Left ventricle myocardium superior (tissue), 1 donor: ENCODE measurements at regions not wholly inside any gene's neighbourhood (a gene's known extent, or its start where the extent isn't known, plus 50 kb on each side); places are given as distances from the start of the nearest gene placed in this dataset.

ENCODE experiments used
- ATAC-seq: fragments of 200-7000 bp; cut with Tn5 transposase; one replicate; pipeline ENCODE4 v1.9.1; 2020; ENCODE audit warnings: mild to moderate bottlenecking, moderate library complexity
- DNase-seq: peaks from one replicate; pipeline ENCODE4 v3.0.0-alpha.2; 2020
- intact Hi-C: fragments of 100-400 bp; cut with micrococcal nuclease; formaldehyde crosslinking; loops from one replicate; pipeline ENCODE4 v1.11.0; 2022
- donor health status: DM: no; HTN: yes; CAD: no; lungs with severe emphysema.

DNA sequence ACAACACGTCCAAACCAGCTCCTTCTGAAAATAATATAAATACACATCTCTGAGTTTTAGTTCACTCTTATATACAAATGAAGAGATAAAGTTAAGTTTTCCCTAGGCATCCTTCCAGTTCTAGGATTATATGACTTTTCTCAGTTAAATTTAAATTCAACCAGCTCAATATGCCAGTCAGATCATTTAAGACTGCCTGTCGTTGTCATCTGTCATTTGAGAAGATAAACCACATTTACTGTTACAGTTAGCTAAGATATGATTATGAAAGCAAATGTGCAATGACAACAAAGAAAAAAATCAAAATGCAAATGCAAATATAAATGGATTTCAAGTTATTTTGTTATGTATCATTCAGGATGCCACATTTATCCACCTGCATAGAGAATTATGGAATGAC is 671.7 kb upstream of the GOT2 start:
- no peak for ATAC-seq
- no peak for DNase-seq
- intact Hi-C loops = no loop called here

DNA sequence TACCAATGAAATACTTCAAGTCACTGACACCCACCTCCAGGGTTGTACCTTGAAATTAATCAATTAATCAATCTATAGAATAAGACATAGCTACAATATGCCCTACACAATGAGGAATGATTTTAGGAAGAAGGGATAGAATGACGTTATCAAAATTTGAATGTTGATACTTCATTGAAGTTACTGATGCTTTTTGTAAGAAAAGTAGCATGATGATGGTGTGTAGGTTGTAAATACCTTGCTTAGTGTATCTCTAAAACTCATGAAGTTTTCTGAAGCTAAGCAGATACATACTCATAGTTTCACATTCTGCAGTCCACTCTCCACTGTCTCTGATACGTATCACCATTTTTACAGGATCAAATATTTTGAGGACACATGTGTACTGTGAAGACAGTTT is 670.4 kb upstream of the GOT2 start:
- intact Hi-C loops = no loop called here
- ATAC-seq = no peak
- DNase-seq = no peak

DNA sequence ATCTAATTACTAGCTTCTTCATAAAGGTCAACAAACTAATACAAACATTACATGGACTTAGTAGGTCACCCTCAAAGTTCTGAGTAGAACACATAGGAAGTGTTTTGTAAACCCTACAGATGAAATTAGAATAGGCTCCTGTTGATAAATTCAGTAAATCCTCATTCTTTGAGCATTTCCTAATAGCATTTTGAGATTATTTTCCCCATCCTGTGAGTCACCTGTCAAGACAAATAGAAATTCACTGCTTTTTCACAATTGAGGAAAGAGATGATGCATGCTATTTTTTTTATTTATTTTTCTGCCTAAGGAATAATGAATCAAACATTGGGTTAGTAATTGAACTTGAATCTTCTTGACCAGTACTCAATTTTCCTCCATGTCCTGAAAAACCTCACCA is 666.7 kb upstream of the GOT2 start:
- ATAC-seq (no peak), DNase-seq (no peak)
- intact Hi-C loops = no loop called here

DNA sequence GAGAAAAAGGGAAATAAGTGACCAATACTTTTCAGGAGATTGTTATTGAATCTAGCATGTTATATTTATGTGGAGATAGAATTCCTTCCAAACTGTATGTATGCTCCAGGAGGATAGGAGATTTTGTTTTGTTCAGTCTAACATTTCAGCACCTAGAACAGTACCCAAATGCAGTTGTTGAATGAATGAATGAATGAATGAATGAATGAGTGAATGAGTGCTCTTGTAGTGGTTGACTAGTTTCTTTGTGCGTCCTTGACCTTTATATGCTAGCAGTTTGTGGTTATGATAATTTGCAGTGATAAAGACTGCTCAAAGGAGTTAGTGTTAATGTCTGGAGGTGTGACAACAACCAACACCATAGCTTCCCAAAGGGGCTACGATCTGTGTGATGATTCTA is 663.5 kb upstream of the GOT2 start:
- DNase-seq = no peak
- intact Hi-C loops = no loop called here
- no peak for ATAC-seq

DNA sequence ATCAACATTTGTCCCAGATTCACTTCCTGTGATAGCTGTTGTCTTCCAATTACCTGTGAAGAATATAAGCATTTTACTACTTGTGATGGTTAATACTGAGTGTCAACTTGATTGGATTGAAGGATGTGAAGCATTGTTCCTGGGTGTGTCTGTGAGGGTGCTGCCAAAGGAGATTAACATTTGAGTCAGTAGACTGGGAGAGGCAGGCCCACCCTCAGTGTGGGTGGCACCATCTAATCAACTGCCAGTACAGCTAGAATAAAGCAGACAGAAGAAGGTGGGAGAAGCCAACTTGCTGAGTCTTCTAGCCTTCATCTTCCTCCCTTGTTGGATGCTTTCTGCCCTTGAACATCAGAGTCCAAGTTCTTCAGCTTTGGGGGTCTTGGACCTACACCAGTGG is 660.4 kb upstream of the GOT2 start:
- intact Hi-C loops = no loop called here
- DNase-seq = no peak
- no peak for ATAC-seq

DNA sequence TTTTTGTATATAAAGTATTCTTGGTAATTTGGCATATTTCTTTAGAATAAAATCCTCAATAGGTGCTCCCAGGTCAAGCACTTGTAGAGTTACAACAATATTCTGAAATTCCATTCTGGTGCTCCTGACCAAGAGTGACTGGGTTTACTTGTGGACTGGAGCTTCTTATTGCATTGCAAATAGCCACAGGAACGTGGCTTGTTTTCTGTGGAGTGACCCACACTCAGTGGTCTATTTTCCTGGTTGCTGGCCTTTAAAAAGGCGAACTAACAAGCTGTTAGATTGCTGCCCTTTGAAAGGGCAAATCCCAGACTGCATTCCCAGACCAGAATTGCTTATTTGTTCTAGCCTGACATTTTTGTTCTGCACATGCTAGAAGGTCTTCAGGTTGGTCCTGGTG is 658.8 kb upstream of the GOT2 start:
- no peak for DNase-seq
- intact Hi-C loops = no loop called here
- ATAC-seq = no peak

DNA sequence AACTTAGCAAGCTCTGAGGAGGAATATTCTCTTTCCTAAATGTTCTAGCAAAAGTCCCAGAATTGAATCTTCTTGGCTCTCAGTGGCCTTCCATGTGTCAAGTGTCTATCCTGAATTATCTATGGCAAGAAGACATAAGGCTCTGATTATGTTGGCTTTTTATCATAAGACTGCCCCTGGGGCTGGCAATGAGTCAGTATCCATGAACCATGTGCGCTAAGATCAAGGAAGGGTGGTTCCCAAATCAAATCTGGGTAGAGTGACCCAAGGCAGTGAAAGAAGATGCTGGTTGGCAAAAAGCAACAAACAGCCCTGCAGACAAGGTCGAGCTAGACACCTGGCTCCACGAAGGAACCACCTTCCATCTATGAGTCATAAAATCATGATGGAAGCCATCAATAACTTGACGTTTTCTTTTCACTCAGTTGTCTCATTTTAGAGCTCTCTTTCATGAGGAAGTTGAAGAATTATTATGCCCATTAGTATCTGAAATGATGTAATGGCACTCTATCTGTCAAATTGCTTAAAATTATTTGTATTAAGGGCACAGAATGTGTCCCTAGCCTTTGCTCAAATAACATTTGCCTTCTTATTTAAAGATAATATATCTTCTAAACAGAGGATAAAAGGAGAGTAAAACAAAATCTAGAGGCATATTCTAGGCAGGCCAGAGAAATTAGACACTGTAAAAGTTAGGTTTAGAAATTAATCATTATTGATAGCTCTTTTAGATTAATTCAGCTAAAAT is 657.7 kb upstream of the GOT2 start:
- intact Hi-C loops = no loop called here
- ATAC-seq = no peak
- DNase-seq = no peak

DNA sequence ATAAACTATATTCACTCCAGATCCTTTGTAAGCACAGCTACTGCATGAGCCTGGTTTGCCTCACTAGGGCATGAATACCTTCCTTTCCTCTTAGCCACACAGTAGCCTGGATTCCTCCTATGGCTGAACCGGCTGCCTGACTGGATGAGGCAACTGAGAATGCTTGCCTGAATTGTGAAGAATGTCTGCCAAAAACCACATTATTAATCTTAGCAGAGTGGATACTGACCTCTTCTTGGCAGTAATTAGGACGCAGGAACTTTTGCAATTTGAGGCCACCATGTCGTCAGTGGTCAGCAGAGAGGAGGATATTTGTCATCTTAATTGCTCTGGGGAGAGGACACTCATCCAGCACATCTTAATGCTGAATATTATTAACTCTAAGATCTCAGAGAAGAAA is 651.8 kb upstream of the GOT2 start:
- ATAC-seq (peak; percentile 34), DNase-seq (no peak)
- intact Hi-C loops = no loop called here

DNA sequence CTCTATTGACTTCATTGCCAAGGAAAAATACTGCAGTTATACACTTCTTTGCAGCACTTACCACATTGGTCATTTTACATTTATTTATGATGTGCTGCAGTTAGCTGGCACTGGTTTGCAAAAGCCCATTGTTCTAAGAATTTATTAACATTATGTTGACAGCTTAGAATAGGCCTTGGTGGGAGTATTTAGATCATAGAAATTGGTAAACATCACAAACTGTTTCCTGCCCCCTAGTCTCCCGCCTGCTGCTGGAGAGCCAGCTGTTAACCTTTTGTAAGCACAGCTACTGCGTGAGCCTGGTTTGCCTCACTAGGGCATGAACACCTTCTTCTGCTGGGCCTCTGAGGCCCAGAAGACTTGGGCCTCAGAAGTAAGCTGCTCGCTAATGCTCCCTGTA is 651.4 kb upstream of the GOT2 start:
- ATAC-seq (no peak), DNase-seq (no peak)
- intact Hi-C loops = no loop called here

DNA sequence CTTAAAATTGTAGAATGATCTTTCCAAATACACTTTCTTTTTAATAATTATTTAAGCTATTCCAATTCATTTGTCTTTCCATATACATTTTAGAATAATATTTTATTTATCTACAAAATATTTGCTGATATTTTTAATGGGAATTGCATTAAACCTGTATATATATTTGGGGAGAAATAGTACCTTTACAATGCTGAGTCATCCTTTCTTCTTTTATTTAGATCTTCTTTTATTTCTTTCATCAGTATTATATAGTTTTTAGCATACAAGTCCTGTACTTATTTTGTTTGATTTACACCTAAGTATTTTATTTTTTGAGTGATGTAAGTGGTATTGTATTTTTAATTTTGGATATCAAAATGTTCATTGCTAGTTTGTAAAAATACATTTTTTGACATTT is 639.5 kb upstream of the GOT2 start:
- ATAC-seq = no peak
- intact Hi-C loops = no loop called here
- DNase-seq = no peak

DNA sequence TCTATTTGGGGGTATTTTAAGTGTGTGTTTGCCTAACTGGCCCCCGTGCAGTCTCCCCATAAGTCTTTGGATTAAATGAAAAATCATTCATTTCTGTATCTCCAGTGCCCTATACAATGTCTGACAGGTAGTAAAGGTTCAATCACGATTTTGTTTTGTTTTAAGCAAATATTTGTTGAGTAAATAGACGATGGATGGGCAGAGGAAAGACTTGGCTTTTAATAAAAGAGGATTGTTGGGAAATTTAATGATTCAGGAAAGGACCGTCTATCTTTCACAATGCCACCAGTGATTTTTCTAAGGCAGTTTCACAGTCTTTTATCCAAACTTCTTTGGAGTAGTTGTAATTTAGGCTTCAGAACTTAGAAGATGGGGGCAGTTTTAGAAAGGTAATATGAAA is 636.6 kb upstream of the GOT2 start:
- no peak for DNase-seq
- ATAC-seq = no peak
- intact Hi-C loops = no loop called here

DNA sequence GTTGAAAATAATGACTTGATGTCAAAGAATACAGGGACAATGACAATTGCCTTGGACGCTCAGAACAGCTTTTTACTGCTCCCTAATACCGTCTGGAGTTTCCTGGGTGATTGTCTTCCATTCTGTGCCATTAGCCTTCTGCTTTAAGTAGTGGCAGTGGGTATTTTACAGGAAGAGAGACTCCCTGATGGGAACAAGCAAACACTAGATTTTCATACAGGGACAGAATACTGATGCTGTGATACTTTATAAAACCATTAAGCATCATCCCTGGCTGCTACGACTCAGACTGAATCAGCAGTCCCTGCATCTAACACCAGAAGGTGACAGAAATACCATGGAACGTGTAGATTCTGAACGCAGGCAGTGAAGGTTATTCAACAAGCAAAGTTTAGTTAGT is 635.4 kb upstream of the GOT2 start:
- ATAC-seq = no peak
- intact Hi-C loops = no loop called here
- no peak for DNase-seq

DNA sequence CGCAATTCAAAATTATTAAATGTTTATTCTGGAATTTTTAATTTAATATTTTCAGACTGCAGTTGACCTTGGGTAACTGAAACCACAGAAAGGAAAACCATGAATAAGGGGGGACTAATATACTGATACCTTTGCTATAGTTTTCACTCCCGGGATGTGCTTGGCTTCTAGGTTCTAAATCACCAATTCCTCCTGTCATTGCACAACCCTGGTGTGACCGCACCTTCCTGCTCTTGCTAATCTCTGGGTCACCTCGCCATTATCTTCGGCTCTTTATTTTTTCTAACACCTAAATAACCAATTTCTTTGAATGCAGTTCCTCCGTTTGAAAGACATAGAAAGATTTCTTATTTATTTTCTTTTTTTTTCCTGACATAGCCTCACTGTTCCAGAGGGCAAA is 634.5 kb upstream of the GOT2 start:
- intact Hi-C loops = no loop called here
- DNase-seq = no peak
- ATAC-seq = no peak

DNA sequence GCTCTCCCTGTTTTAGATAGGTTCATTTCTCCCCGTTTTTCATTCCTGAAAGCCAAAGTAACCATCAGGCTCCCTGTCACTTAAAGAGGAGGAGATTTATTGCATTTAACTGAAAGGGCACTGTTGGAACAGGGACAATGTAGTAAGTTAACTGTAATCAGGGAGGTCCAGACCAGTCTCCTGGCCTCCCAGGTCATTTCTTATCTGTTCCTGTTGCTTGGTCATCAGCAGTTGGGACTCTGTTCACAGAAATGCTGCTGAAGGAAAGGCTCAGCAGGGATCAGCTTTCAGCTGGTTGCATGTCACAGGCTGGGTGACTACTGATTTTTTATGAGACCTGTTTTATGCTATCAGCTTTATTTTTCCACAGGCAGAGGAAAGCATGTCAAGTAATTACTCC is 622.6 kb upstream of the GOT2 start:
- no peak for ATAC-seq
- intact Hi-C loops = no loop called here
- no peak for DNase-seq

DNA sequence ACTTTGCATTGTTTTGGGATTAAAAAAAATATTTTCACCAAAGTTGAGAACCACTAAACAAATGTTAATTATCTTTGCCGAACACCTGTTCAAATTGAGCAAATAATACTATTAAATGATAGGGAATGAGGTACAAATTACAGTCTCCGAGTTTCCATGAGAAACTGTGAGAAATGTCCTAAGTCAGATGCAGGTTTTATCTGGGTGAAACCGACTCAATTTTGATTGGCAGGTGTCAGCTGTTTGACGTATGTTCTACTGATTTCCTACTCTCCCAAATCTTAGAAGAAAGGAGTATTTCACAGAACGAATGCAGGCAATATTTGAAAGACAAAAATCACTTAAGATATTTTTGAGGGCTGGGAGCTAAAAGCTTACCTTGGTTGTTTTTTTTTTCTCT is 622.0 kb upstream of the GOT2 start:
- intact Hi-C loops = no loop called here
- no peak for DNase-seq
- ATAC-seq = no peak

DNA sequence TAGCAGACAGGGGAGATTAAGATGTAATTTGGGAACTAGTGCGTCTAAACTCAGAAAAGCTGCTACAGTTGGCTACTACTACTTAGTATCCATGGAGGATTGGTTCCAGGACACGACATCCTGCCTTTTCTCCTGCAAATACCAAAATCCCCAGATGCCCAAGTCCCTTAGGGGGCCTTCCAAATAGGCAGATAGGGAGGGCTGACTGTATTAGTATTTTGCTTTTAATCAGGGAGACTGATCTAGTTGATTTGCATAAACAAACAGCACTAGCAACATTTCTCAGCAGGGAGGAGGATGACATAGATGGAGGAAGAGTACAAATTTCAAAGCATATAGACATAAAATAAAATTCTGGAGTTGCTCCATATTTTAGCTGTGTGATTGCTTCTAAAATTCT is 621.6 kb upstream of the GOT2 start:
- DNase-seq (no peak), ATAC-seq (no peak)
- intact Hi-C loops = no loop called here

DNA sequence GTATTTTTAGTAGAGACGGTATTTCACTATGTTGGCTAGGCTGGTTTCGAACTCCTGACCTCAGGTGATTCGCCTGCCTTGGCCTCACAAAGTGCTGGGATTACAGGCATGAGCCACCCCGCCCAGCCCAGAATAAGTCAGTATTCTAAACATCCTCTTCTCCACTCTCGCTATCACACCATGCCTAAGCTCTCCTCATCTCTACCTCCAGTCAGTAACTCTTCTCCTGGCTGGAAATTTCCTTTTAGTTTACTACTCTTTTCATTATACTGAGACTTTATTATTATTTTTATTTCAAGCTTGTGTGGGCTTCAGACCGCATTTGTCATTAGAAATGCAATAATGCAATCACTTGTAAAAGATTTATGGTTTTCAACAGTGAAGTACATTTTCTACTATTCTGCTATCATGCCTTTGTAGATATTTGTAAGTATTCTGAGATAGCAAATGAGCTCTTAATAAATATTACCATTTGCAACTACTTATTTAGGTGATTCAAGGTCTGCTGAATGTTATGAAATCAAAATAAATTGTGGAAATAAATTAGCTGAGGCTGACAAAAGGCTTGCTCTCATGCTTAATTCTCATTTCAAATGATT is 617.3 kb upstream of the GOT2 start:
- intact Hi-C loops = no loop called here
- ATAC-seq (no peak), DNase-seq (no peak)

DNA sequence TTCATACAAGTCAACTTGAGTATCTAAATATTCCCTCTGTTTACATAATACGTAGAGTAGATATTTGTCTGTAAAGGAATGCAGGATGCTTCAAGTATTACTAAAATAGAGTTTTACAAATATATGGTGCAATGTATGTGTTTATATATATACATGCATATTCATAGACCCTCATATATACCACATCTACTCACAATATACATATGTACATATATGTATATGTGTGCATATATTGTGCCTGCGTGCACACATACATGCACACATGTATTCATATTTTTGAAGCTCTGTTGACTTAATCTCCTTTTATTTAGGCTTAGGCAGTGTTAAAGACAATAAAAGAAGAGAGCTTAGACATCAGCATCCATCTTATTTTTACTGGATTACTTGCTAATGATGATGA is 616.6 kb upstream of the GOT2 start:
- no peak for DNase-seq
- no peak for ATAC-seq
- intact Hi-C loops = no loop called here

DNA sequence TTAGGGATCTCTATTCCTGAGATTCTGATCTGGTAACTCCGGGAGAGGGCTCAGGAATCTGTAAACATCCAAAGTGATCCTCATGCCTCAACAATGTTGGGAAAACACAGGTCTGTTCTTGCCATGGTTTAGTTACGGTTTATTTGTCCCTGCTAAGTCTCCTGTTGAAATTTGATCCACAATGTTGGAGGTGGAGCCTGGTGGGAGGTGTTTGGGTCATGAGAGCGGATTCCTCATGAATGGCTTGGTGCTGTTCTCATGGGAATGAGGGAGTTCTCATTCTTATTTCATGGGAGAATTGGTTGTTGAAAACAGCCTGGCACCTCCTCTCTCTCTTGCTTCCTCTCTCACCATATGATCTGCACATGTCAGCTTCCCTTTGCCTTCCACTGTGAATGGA is 608.6 kb upstream of the GOT2 start:
- no peak for ATAC-seq
- DNase-seq = no peak
- intact Hi-C loops = no loop called here

DNA sequence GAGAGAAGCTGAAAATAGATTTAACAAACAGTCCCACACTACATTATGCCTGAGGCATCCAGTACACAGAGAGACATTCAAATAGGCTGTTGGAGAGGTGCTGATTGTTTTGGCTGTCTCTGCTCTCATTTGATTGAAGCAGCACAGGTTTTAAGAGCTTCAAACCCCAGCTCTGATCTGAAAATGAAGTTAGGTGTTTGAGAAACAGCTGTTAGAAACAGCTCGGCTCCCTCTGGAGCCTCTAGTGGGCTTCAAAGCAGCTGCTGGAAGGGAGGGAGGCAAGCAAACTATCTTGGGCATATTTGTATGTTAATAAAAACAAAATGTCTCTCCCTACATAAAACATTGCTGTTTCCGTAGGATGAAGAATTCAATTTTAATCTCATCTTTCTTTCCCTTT is 607.3 kb upstream of the GOT2 start:
- intact Hi-C loops = no loop called here
- ATAC-seq (no peak), DNase-seq (no peak)

DNA sequence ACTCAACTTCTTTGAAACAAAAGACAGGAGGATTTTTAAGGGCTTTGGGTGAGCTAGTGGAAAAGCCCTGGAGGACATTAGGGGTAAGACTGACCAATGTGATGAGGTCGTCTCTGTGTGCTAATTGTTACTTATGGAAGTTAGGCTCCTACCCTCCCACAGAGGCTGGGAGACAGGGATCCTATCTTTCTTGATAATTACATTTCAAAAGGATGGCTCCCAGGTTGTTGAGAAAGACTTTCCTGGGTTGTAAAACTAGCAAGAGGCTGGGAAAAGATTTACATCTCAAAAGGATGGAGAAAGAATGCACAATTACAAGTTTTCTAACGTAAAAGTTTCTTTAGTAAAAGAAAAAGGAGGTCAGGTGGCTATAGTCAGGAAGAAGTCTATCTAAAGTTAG is 605.8 kb upstream of the GOT2 start:
- no peak for ATAC-seq
- intact Hi-C loops = no loop called here

More for the DNA sequence above, 605.8 kb upstream of the GOT2 start:
- no peak for DNase-seq
